H1 (cell line): ENCODE measurements at regions not wholly inside any gene's neighbourhood (a gene's known extent, or its start where the extent isn't known, plus 50 kb on each side); places are given as distances from the start of the nearest gene placed in this dataset.

ENCODE experiments used
- CTCF ChIA-PET: fragments of 300-600 bp; sonication (Branson Sonifier 250); formaldehyde crosslinking; loops from one replicate; lab custom pipeline; 2021; ENCODE audit not compliant: partially characterized antibody; lab: Charles Lee
- POLR2A ChIA-PET: fragments of 300-600 bp; sonication (Branson Sonifier 250); formaldehyde crosslinking; loops from one replicate; lab custom pipeline; 2021; ENCODE audit warnings: inconsistent platforms; ENCODE audit not compliant: partially characterized antibody; lab: Charles Lee
- DNase-seq, 2 experiments: peaks; one replicate each; pipeline versions ENCODE4 v3.0.0 to v3.0.0-alpha.2; 2010 to 2022; ENCODE audit warnings: low spot score in 2 of 2, low read depth in 1 of 2, mixed read lengths in 1 of 2
- FAIRE-seq: peaks from 2 replicates; lab custom pipeline; 2011; peaks lifted over from hg19 to GRCh38; lab: Jason Lieb, UNC
- H2AFZ ChIP-seq: 2 replicates; pipeline ENCODE4 v1.8.1; 2012; ENCODE audit warnings: low read length, inconsistent platforms
- H2AK5ac ChIP-seq: 2 replicates; pipeline ENCODE4 v1.6.1; 2013; ENCODE audit warnings: low read depth, low read length
- H2BK120ac ChIP-seq: replicated peaks from 2 replicates; pipeline ENCODE3; 2013; ENCODE audit warnings: low read depth, low read length, inconsistent platforms
- H2BK12ac ChIP-seq: 2 replicates; pipeline ENCODE4 v1.6.1; 2013; ENCODE audit warnings: low read depth, low read length
- H2BK15ac ChIP-seq: 2 replicates; pipeline ENCODE4 v1.6.1; 2013; ENCODE audit warnings: low read length
- H2BK20ac ChIP-seq: 2 replicates; pipeline ENCODE4 v1.6.1; 2013; ENCODE audit warnings: low read length
- H2BK5ac ChIP-seq: 2 replicates; pipeline ENCODE4 v1.6.1; 2013; ENCODE audit warnings: low read depth, low read length
- H3K14ac ChIP-seq: 2 replicates; pipeline ENCODE4 v1.6.1; 2013; ENCODE audit warnings: inconsistent platforms; ENCODE audit not compliant: insufficient read length
- H3K18ac ChIP-seq: 2 replicates; pipeline ENCODE4 v1.6.1; 2013; ENCODE audit warnings: low read length; ENCODE audit errors: extremely low read depth
- H3K23ac ChIP-seq: 2 replicates; pipeline ENCODE4 v1.6.1; 2013; ENCODE audit warnings: inconsistent platforms; ENCODE audit not compliant: insufficient read length
- H3K23me2 ChIP-seq: 2 replicates; pipeline ENCODE4 v1.6.1; 2013; ENCODE audit warnings: low read depth, low read length
- H3K27ac ChIP-seq: 2 replicates; pipeline ENCODE4 v1.6.1; 2011; ENCODE audit warnings: low read depth, low read length, inconsistent platforms
- H3K27me3 ChIP-seq, 4 experiments: replicated peaks in 1 of 4; 1 replicate in 1 of 4; 2 replicates in 3 of 4; pipeline versions ENCODE4 v1.6.1 to v1.8.1; 2011 to 2013; ENCODE audit warnings: low read length in 3 of 4, mild to moderate bottlenecking in 3 of 4, inconsistent platforms in 2 of 4, mixed read lengths in 2 of 4, moderate library complexity in 1 of 4; ENCODE audit not compliant: control insufficient read depth in 3 of 4, insufficient read depth in 3 of 4; ENCODE audit errors: extremely low read depth in 1 of 4
- H3K36me3 ChIP-seq, 4 experiments: 2 replicates each; pipeline versions ENCODE4 v1.6.1 to v1.8.1; 2011 to 2013; ENCODE audit warnings: mild to moderate bottlenecking in 4 of 4, low read length in 3 of 4, moderate library complexity in 2 of 4, control low read depth in 1 of 4, inconsistent platforms in 1 of 4; ENCODE audit not compliant: insufficient read depth in 4 of 4, control insufficient read depth in 2 of 4
- H3K4ac ChIP-seq: replicated peaks from 2 replicates; pipeline ENCODE3; 2013; ENCODE audit warnings: low read length, low read depth, mixed read lengths, inconsistent platforms; ENCODE audit not compliant: insufficient read length
- H3K4me1 ChIP-seq, 4 experiments: replicated peaks in 1 of 4; 1 replicate in 1 of 4; 2 replicates in 3 of 4; pipeline versions ENCODE4 v1.6.1 to v1.8.1; 2011 to 2013; ENCODE audit warnings: low read length in 3 of 4, inconsistent platforms in 2 of 4, mixed read lengths in 1 of 4; ENCODE audit not compliant: insufficient read depth in 4 of 4, control insufficient read depth in 3 of 4
- H3K4me2 ChIP-seq, 2 experiments: 2 replicates each; pipeline versions ENCODE4 v1.6.1 to v1.8.1; 2011 to 2013; ENCODE audit warnings: low read depth in 2 of 2, low read length in 2 of 2, control low read depth in 1 of 2, inconsistent platforms in 1 of 2, mild to moderate bottlenecking in 1 of 2; ENCODE audit not compliant: insufficient read depth in 1 of 2
- H3K4me3 ChIP-seq, 4 experiments: fragments of 200-600, 300-600 bp in 1 of 4; sonication (generic), shearing (Covaris generic), sonication (Bioruptor Twin) in 1 of 4; 2 replicates each; pipeline versions ENCODE4 v1.5.1 to v1.8.1; 2011 to 2016; ENCODE audit warnings: low read length in 4 of 4, low read depth in 3 of 4, control low read depth in 2 of 4, inconsistent platforms in 2 of 4, mild to moderate bottlenecking in 2 of 4, mixed read lengths in 1 of 4, moderate library complexity in 1 of 4; ENCODE audit not compliant: insufficient read depth in 2 of 4; ENCODE audit errors: extremely low read depth in 1 of 4
- H3K56ac ChIP-seq: replicated peaks from 2 replicates; pipeline ENCODE3; 2013; ENCODE audit warnings: low read depth, mild to moderate bottlenecking, mixed read lengths, low read length, inconsistent platforms; ENCODE audit not compliant: insufficient read length
- H3K79me1 ChIP-seq: 2 replicates; pipeline ENCODE4 v1.6.1; 2013; ENCODE audit warnings: low read depth, low read length, control low read depth
- H3K79me2 ChIP-seq, 2 experiments: 2 replicates each; pipeline versions ENCODE4 v1.6.1 to v1.8.1; 2012 to 2013; ENCODE audit warnings: low read length in 2 of 2, mild to moderate bottlenecking in 2 of 2, inconsistent platforms in 1 of 2; ENCODE audit not compliant: insufficient read depth in 2 of 2, control insufficient read depth in 1 of 2
- H3K9ac ChIP-seq, 4 experiments: replicated peaks in 1 of 4; 1 replicate in 1 of 4; 2 replicates in 3 of 4; pipeline versions ENCODE4 v1.6.1 to v1.8.1; 2011 to 2013; ENCODE audit warnings: low read depth in 3 of 4, low read length in 3 of 4, control low read depth in 2 of 4, mild to moderate bottlenecking in 2 of 4, moderate library complexity in 2 of 4, inconsistent platforms in 1 of 4; ENCODE audit errors: extremely low read depth in 1 of 4
- H3K9me3 ChIP-seq, 2 experiments: 2 replicates each; pipeline versions ENCODE4 v1.6.1 to v1.8.1; 2012 to 2013; ENCODE audit warnings: mild to moderate bottlenecking in 2 of 2, moderate library complexity in 2 of 2, control low read depth in 1 of 2, inconsistent platforms in 1 of 2, low read depth in 1 of 2, low read length in 1 of 2, mixed read lengths in 1 of 2; ENCODE audit not compliant: insufficient read depth in 2 of 2
- H4K20me1 ChIP-seq, 2 experiments: replicated peaks in 1 of 2; 2 replicates each; pipeline versions ENCODE3 to v1.8.1; 2011 to 2013; ENCODE audit warnings: inconsistent platforms in 2 of 2, low read length in 2 of 2, mild to moderate bottlenecking in 1 of 2; ENCODE audit not compliant: insufficient read depth in 2 of 2, control insufficient read depth in 1 of 2
- H4K5ac ChIP-seq: 2 replicates; pipeline ENCODE4 v1.6.1; 2013; ENCODE audit warnings: low read length, low read depth, mixed read lengths, inconsistent platforms; ENCODE audit not compliant: insufficient read length
- H4K8ac ChIP-seq: 2 replicates; pipeline ENCODE4 v1.8.0; 2013; ENCODE audit warnings: mild to moderate bottlenecking, moderate library complexity, low read length, inconsistent platforms; ENCODE audit not compliant: insufficient read depth; ENCODE audit errors: extremely low read depth
- H4K91ac ChIP-seq: replicated peaks from 2 replicates; pipeline ENCODE3; 2013; ENCODE audit warnings: low read length, mixed read lengths, inconsistent platforms; ENCODE audit not compliant: insufficient read length
- POLR2A ChIP-seq, 2 experiments: IDR thresholded peaks; 1 replicate in 1 of 2; 2 replicates in 1 of 2; pipeline ENCODE4 v1.6.1; 2011; ENCODE audit warnings: low read depth in 2 of 2, low read length in 2 of 2, mild to moderate bottlenecking in 2 of 2; ENCODE audit errors: control extremely low read depth in 1 of 2
- RBBP5 ChIP-seq: IDR thresholded peaks from 2 replicates; pipeline ENCODE4 v1.7.1; 2012; ENCODE audit warnings: low read depth, mild to moderate bottlenecking, inconsistent platforms, low read length, moderate library complexity, borderline replicate concordance
- RFX5 ChIP-seq: IDR thresholded peaks from 2 replicates; pipeline ENCODE4 v1.6.1; 2011; ENCODE audit warnings: low read depth, low read length, improper control_type of control experiment, borderline replicate concordance
- TBP ChIP-seq: IDR thresholded peaks from 2 replicates; pipeline ENCODE4 v1.6.1; 2011; ENCODE audit warnings: low read depth, low read length, improper control_type of control experiment
- TCF12 ChIP-seq: IDR thresholded peaks from 2 replicates; pipeline ENCODE4 v1.6.1; 2011; ENCODE audit warnings: low read depth, mild to moderate bottlenecking, low read length
- ZNF274 ChIP-seq: IDR thresholded peaks from 2 replicates; pipeline ENCODE4 v1.7.0; 2012; ENCODE audit warnings: low read length, borderline replicate concordance; ENCODE audit errors: extremely low read depth
- WGBS, 2 experiments: shearing (Covaris generic) in 1 of 2; methylation state at CpG; one replicate each; pipeline versions ENCODE4 v1.1.6 to v1.1.7; 2013 to 2015; ENCODE audit warnings: low lambda C conversion rate in 2 of 2, mixed read lengths in 2 of 2, inconsistent platforms in 1 of 2, low coverage in 1 of 2, missing lambda C conversion rate in 1 of 2; ENCODE audit not compliant: insufficient replicate concordance in 2 of 2, insufficient coverage in 1 of 2, insufficient read length in 1 of 2; ENCODE audit errors: extremely low coverage in 1 of 2, missing lambda C conversion rate in 1 of 2; 5-methylcytosine and 5-hydroxymethylcytosine counted together

DNA sequence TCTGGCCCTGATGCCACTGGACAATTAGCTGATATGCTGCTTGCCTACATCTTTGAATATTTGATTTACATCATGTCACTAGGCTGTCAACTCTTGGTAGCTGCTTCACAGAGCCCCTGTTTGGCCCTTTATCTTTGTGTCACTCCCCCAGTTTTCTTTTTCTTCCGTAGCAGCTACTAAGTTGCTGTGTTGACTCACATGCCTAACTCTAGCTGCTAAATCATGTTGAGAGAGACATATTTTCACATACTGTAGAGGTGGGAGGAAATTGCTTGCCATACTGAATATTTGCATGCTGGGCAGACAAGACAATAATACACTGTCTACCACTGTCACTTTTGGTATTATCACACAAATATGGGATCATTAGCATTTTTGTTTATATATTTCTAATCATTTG lies 147.1 kb upstream of the NOVA1 start:
- no peak overlapping the region for H3K14ac ChIP-seq
- H3K36me3 ChIP-seq = no peaks in the 10 kb centered on the region
- H3K9me3 ChIP-seq = no peaks in the 10 kb centered on the region
- H3K9ac ChIP-seq = no peak overlapping the region
- ChIA-PET POLR2A (no interaction called here), CTCF (no interaction called here)
- TF ChIP-seq ZNF274 (no peak), POLR2A (IDR thresholded peaks at IDR 0.05; ENCODE audit: control extremely low read depth in 1 of 2, low read depth in 2 of 2, low read length in 2 of 2) (no peak), RBBP5 (no peak), TBP (no peak), RFX5 (no peak), TCF12 (no peak)
- no peak overlapping the region for H2BK15ac ChIP-seq
- H2BK12ac ChIP-seq = no peak overlapping the region
- no peaks in the 10 kb centered on the region for H3K4me1 ChIP-seq
- 89% methylated on average over 1 of the region's 1 CpG; no CpG with 5 or more reads in 1 of the 2 experiments for WGBS, 2 experiments
- H4K8ac ChIP-seq = no peak overlapping the region
- DNase-seq (no peak), FAIRE-seq (no peak)
- no peak overlapping the region for H3K18ac ChIP-seq
- no peak overlapping the region for H3K23ac ChIP-seq
- no peak overlapping the region; the same call in 1 of the 2 replicates for H3K27ac ChIP-seq
- H3K56ac ChIP-seq = no peak overlapping the region
- no peak overlapping the region for H2BK20ac ChIP-seq
- no peak overlapping the region for H4K5ac ChIP-seq
- H3K23me2 ChIP-seq = no peaks in the 10 kb centered on the region
- no peak overlapping the region; the same call in 1 of the 2 replicates for H2AFZ ChIP-seq
- H3K27me3 ChIP-seq = no peaks in the 10 kb centered on the region
- H4K91ac ChIP-seq = no peak overlapping the region
- H3K4me3 ChIP-seq = no peak overlapping the region
- H3K79me1 ChIP-seq = no peaks in the 10 kb centered on the region
- no peak overlapping the region for H3K4ac ChIP-seq
- H4K20me1 ChIP-seq = no peaks in the 10 kb centered on the region
- no peaks in the 10 kb centered on the region for H3K79me2 ChIP-seq
- no peak overlapping the region for H3K4me2 ChIP-seq
- no peak overlapping the region for H2AK5ac ChIP-seq
- H2BK120ac ChIP-seq = no peak overlapping the region
- H2BK5ac ChIP-seq = no peak overlapping the region
